OCI-LY1 (cell line): ENCODE measurements at regions not wholly inside any gene's neighbourhood (a gene's known extent, or its start where the extent isn't known, plus 50 kb on each side); places are given as distances from the start of the nearest gene placed in this dataset.

Source experiments
- EZH2 ChIP-seq: fragments of 200-600 bp; sonication (generic), shearing (Covaris generic); IDR thresholded peaks from 2 replicates; pipeline ENCODE4 v1.8.0; 2017; ENCODE audit warnings: borderline replicate concordance, mixed run types, mild to moderate bottlenecking, antibody characterized with exemption, low read length, moderate library complexity, mixed read lengths
- TF ChIP-seq, protein P1 (sequence below): fragments of 200-600 bp; sonication (generic), shearing (Covaris generic); IDR thresholded peaks from 2 replicates; pipeline ENCODE4 v1.5.1; 2017; ENCODE audit warnings: mild to moderate bottlenecking, antibody characterized with exemption, low read length, moderate library complexity, mixed read lengths

DNA sequence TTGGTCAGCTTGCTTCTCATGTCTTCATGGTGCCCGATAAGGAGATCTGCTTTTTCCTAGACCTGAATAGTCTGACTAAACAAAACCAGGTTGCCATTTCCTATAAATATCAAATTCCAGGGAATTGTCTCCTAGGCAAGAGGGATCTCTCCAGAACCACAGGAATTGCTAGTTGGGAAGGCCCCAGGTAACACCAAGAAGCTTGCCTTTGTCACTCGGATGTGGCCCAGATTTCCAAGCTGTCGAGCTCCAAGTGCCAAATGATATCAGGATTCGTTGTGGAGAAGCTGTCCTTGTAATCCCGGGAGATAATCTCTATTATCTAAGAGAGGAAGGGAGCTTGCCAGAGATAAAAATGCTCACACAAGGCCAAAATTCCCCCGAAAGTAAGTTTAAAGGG lies 1288.5 kb upstream of the AUTS2 start:
- TF ChIP-seq, protein P1, sequence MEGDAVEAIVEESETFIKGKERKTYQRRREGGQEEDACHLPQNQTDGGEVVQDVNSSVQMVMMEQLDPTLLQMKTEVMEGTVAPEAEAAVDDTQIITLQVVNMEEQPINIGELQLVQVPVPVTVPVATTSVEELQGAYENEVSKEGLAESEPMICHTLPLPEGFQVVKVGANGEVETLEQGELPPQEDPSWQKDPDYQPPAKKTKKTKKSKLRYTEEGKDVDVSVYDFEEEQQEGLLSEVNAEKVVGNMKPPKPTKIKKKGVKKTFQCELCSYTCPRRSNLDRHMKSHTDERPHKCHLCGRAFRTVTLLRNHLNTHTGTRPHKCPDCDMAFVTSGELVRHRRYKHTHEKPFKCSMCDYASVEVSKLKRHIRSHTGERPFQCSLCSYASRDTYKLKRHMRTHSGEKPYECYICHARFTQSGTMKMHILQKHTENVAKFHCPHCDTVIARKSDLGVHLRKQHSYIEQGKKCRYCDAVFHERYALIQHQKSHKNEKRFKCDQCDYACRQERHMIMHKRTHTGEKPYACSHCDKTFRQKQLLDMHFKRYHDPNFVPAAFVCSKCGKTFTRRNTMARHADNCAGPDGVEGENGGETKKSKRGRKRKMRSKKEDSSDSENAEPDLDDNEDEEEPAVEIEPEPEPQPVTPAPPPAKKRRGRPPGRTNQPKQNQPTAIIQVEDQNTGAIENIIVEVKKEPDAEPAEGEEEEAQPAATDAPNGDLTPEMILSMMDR, result no peak
- TF ChIP-seq EZH2, result no peak
